Brain microvascular endothelial cell (primary cell): ENCODE measurements at regions not wholly inside any gene's neighbourhood (a gene's known extent, or its start where the extent isn't known, plus 50 kb on each side); places are given as distances from the start of the nearest gene placed in this dataset.
"Not testable (repeated sequence)": the region's sequence is repeated elsewhere in the genome, so short reads cannot be mapped to it uniquely, and the experiment has no call there.

Experiments used
- DNase-seq: peaks from one replicate; pipeline ENCODE4 v3.0.0-alpha.2; 2020
- H3K27ac ChIP-seq: fragments of 250-450 bp; sonication (Bioruptor Pico); 2 replicates; pipeline ENCODE4 v1.5.1; 2020; ENCODE audit warnings: mild to moderate bottlenecking, moderate library complexity
- H3K27me3 ChIP-seq: fragments of 250-450 bp; sonication (Bioruptor Pico); replicated peaks from 2 replicates; pipeline ENCODE4 v1.5.1; 2020; ENCODE audit warnings: mild to moderate bottlenecking
- H3K36me3 ChIP-seq: fragments of 250-450 bp; sonication (Bioruptor Pico); replicated peaks from 2 replicates; pipeline ENCODE4 v1.5.1; 2020; ENCODE audit warnings: mild to moderate bottlenecking
- H3K4me3 ChIP-seq: 2 replicates; pipeline ENCODE4 v1.5.1; 2011; ENCODE audit warnings: low read depth, mild to moderate bottlenecking, control low read depth, low read length, moderate library complexity
- in situ Hi-C: cut with HindIII; loops from 2 replicates; pipeline ENCODE4 v1.10.0; 2017; ENCODE audit warnings: low sequenced_read_pairs, low pct_ligation_motif_present
- TF ChIP-seq, protein P1 (sequence below): IDR thresholded peaks from 2 replicates; pipeline ENCODE4 v1.5.1; 2011; ENCODE audit warnings: low read depth, mild to moderate bottlenecking, moderate library complexity, low read length, control low read depth, inconsistent platforms; ENCODE audit errors: missing control alignments

DNA sequence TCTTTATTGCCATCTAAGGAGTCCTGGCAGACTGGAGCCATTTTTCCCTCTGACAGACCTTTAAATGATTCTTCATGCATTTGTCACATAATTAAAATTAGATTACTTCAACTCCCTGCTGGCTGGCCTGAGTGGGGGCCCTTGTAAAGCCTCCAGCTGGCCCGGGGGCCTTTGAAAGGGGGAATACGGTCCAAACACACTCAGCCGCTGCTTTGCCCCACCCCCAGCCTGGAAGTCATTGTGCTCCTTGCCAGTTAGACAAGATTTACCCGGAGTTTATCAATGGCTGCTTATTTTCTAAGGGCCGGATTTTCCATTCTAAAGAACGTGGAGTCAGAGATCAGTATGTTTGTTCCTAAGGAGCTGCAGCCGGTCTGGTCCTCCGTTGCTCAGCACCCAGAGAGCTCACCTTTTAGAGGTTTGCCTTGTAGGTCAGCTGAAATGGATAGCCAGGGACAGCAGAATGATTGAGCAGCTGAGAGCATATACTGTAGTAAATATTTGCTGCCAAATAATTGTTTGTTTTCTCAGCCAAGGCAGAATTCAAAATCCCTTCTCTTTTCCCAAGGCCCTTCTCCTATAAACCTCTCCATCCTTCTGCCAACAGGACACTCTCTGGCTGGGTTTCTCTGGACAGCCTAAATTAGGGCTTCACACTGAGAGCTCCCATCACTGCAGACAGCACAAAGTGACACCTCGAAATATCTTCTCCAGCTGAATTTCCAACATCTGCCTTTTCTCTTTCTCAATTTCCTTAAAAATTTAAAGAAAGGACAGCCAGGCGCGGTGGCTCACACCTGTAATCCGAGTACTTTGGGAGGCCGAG is 68.4 kb upstream of the RBM24 start:
- no peaks in the 10 kb centered on the region for H3K36me3 ChIP-seq

DNA sequence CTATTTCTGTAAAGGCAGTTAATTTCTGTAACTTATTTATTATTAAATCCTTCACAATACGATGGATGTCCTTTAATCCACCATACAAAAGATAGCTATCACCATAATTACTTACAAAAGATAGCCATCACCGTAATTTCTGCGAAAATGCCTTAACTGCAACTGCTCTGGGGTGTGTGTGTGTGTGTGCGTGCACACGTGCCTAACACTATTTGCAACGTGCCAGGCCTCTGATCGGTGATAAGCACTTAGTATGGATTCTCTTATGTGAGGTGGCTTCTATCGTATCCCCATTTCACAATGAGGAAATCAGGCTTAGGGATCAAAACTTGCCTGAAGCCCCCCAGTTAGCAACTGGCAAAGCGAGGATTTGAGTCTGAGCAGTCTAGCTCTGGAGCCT is 67.1 kb upstream of the RBM24 start:
- Histone ChIP-seq H3K27me3 (no peaks in the 10 kb centered on the region), H3K36me3 (no peaks in the 10 kb centered on the region), H3K27ac (no peak overlapping the region), H3K4me3 (no peak overlapping the region)
- TF ChIP-seq, protein P1, sequence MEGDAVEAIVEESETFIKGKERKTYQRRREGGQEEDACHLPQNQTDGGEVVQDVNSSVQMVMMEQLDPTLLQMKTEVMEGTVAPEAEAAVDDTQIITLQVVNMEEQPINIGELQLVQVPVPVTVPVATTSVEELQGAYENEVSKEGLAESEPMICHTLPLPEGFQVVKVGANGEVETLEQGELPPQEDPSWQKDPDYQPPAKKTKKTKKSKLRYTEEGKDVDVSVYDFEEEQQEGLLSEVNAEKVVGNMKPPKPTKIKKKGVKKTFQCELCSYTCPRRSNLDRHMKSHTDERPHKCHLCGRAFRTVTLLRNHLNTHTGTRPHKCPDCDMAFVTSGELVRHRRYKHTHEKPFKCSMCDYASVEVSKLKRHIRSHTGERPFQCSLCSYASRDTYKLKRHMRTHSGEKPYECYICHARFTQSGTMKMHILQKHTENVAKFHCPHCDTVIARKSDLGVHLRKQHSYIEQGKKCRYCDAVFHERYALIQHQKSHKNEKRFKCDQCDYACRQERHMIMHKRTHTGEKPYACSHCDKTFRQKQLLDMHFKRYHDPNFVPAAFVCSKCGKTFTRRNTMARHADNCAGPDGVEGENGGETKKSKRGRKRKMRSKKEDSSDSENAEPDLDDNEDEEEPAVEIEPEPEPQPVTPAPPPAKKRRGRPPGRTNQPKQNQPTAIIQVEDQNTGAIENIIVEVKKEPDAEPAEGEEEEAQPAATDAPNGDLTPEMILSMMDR = no peak
- in situ Hi-C loops = no loop called here
- no peak for DNase-seq

More for the DNA sequence above, 68.4 kb upstream of the RBM24 start:
- Histone ChIP-seq H3K27ac (no peak overlapping the region), H3K27me3 (no peaks in the 10 kb centered on the region), H3K4me3 (no peak overlapping the region)
- in situ Hi-C loops = no loop called here
- no peak for DNase-seq
- TF ChIP-seq, protein P1 = no peak

DNA sequence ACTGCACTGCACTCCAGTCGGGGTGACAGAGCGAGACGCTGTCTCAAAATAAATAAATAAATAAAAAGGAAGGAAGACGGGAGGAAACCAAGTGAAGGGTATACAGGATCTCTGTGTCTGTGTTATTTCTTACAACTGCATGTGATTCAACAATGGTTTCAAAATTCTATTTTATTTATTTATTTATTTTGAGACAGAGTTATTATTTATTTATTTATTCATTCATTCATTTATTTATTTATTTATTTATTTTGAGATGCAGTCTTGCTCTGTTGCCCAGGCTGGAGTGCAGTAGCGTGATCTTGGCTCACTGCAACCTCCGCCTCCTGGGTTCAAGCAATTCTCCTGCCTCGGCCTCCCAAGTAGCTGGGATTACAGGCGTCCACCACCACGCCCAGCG is 64.2 kb upstream of the RBM24 start:
- H3K27me3 ChIP-seq, DNase-seq, in situ Hi-C loops, H3K4me3 ChIP-seq, H3K36me3 ChIP-seq, H3K27ac ChIP-seq: not testable (repeated sequence)

DNA sequence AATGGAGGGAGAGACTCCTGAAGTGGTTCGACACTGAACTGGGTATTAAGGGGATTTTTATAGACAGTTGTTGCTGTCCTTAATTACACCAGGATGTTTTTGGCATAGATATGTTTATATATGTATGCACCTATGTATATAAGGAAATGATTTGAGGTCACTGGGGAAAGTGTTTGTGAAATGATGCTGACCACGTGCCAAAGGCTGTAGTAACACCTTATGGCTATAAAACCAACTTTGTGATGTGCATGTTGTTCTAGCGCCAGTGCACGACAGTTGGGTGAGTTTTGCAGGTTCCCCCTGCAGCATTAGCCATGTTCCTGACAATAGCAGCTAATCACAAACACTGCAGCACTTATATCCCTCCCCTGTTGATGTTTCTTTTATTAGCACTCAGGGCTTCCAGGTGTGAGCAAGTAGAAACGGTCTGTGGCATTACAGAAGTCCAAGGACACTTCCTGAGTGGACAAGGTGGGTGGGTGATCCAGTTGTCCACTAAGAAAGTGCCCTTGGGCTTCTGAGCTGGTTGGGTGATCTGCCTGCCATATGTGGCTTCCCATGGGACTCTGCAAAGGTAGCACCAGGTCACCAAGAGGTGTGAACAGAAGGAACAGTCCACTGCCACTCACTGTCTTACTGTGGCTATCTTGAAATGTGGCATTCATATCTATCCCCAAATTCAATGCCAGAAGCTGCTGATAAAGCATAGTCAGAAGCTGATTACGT is 63.0 kb upstream of the RBM24 start:
- no peak overlapping the region for H3K27ac ChIP-seq
- H3K4me3 ChIP-seq = no peak overlapping the region
- no peaks in the 10 kb centered on the region for H3K27me3 ChIP-seq
- H3K36me3 ChIP-seq = no peaks in the 10 kb centered on the region
- in situ Hi-C loops = no loop called here
- TF ChIP-seq, protein P1 = no peak
- no peak for DNase-seq

DNA sequence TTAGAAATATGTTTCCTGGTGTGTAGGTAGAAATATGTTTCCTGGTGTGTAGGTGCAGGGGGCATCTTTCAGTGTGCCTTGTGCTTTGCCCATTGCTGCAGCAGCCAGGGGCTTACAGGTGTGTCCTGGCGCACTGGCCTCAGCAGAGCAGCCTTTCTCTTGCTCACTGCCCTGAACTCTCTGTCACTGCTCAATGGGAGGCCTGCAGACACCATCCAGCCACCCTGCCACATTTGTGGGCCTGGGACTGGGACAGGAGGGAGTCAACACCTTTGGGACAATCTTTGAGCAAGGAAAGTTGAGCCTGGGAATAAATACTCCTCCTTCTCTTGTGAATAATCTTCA is 62.4 kb upstream of the RBM24 start:
- TF ChIP-seq, protein P1 = no peak
- DNase-seq = no peak
- Histone ChIP-seq H3K36me3 (no peaks in the 10 kb centered on the region), H3K27ac (no peak overlapping the region), H3K4me3 (no peak overlapping the region), H3K27me3 (no peaks in the 10 kb centered on the region)
- in situ Hi-C loops = no loop called here

DNA sequence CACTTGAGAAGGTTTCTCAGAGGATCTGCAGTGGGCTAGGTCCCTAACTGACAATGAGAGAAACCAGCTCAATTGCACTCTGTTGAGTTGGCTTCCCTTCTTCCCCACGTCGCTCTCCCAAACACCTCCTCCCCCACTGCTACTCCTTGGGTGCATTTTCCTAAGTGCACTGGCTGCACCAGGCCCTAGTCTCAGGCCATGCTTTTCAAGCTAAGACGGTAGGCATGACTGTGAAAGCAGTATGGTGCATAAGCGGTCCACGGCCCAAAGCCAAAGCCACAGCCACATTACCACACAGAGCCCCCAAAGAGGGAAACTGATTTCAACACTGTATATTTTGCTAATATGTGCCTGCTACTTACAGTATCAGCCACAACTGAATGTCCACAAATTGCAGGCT is 62.1 kb upstream of the RBM24 start:
- no peak for DNase-seq
- in situ Hi-C loops = no loop called here
- TF ChIP-seq, protein P1 = no peak
- Histone ChIP-seq H3K4me3 (no peak overlapping the region), H3K36me3 (no peaks in the 10 kb centered on the region), H3K27me3 (no peaks in the 10 kb centered on the region), H3K27ac (no peak overlapping the region)
